ENCODE measurements at regions not wholly inside any gene's neighbourhood (a gene's known extent, or its start where the extent isn't known, plus 50 kb on each side); places are given as distances from the start of the nearest gene placed in this dataset.

DNA sequence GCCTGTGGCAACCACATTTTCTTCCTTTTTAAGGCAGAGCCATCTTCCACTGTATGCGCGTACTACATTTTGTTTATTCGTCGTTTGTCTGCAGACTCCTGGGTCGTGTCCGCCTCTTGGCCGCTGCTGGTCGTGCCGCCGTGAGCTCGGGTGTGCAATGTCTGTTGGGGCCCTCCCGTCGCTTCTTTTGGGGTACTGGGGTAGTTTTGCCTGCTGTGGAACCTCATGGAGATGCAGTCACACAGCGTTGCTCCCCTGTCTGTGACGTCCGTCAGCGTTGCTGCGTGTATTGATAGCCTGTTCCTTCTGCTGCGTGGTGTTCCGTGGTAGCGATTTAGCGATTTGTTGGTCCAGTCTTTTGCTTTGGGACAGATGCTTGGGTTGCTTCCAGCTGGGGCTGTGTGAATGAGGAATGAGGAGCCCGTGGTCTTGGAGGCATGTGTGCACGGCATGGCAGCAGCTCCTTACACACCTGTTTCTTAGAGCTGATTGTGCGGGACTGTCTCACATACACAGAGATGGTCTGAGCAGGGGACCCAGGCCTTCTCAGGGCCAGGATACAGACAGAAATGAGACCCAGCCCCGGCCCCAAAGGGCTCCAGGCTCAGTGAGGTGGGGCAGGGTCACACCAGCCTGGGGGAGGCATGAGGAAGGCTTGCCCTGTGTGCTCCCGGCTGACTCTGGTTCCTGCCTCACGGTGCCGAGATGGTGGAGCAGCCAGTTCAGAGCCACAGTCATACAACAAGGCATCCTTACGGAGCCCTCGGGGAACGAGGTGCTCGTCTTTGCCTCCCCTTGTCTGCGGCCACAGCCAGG, 78.4 kb upstream of the GSE1 start:
- TF ChIP-seq, protein P1, sequence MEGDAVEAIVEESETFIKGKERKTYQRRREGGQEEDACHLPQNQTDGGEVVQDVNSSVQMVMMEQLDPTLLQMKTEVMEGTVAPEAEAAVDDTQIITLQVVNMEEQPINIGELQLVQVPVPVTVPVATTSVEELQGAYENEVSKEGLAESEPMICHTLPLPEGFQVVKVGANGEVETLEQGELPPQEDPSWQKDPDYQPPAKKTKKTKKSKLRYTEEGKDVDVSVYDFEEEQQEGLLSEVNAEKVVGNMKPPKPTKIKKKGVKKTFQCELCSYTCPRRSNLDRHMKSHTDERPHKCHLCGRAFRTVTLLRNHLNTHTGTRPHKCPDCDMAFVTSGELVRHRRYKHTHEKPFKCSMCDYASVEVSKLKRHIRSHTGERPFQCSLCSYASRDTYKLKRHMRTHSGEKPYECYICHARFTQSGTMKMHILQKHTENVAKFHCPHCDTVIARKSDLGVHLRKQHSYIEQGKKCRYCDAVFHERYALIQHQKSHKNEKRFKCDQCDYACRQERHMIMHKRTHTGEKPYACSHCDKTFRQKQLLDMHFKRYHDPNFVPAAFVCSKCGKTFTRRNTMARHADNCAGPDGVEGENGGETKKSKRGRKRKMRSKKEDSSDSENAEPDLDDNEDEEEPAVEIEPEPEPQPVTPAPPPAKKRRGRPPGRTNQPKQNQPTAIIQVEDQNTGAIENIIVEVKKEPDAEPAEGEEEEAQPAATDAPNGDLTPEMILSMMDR (IDR thresholded peaks at IDR 0.05; ENCODE audit: poor library complexity) = no peak
- TF ChIP-seq EZH2 (IDR thresholded peaks at IDR 0.05; ENCODE audit: borderline replicate concordance) (no peak), EZH2phosphoT487 (IDR thresholded peaks at IDR 0.05; ENCODE audit: low read depth, severe bottlenecking, unreplicated experiment) (no peak)

Data from hepatocyte (in vitro differentiated cells).